ENCODE measurements at regions not wholly inside any gene's neighbourhood (a gene's known extent, or its start where the extent isn't known, plus 50 kb on each side); places are given as distances from the start of the nearest gene placed in this dataset.

DNA sequence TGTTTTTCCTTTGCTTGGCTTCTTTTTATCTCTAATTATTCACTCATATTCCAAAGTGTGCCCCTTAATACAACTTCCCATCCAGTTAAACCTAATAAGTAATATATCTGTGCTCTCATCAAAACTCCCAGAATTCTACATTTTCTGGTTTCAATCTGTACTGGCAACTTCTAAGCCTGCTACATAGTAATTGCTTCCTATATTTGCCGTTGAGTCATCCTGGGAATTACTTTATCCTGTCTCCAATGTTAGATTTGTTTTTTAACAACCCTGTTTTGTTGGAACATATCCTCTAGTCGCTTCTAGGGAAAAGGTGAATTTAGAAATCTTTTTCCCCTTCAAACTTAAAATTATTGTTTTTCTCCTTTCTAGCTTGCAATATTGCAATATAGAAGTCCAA lies 620.5 kb upstream of the PKN2 start:
- no peak for DNase-seq (ENCODE audit: low read depth)

DNA sequence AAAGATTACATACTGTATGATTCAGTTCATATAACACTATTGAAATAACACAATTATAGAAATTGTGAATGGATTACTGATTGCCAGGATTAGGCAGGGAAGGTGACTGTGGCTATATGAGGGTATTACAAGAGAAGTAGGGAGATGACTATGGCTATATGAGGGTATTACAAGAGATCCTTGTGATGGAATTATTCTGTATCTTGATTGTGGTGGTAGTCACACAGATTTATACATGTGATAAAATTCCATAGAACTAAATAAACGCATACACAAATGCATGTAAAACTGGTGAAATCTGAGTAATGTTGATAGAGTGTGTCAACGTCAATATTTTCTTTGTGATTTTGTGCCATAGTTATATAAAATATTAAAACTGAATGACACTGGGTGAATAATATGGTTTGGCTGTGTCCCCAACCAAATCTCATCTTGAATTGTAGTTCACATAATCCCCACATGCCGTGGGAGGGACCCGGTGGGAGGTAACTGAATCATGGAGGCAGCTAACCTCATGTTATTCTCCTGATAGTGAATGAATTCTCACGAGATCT lies 615.6 kb upstream of the PKN2 start:
- DNase-seq (ENCODE audit: low read depth): no peak

DNA sequence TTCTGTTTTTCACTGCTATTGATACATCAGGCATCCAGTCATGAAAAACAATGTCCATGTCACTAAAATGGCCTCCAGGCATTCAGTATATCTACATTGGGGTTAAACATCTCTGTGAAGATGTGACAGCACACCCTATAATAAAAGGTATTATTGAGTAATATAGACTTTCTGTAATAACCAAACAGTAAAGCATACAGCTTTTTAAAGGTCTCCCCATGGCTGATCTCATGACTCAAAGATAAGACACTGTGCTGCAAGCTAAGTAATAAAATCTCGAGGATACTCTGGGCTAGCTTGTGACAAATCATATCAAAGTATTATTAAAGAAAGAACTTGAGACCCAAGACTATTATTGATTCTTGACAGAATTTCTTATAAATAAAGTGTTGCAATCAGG lies 613.1 kb upstream of the PKN2 start:
- no peak for DNase-seq (ENCODE audit: low read depth)

GRCh38 chr1:88074661-88075060 lies 609.4 kb upstream of the PKN2 start:
- no peak for DNase-seq (ENCODE audit: low read depth)

GRCh38 chr1:88075813-88076212 lies 608.3 kb upstream of the PKN2 start:
- no peak for DNase-seq (ENCODE audit: low read depth)

DNA sequence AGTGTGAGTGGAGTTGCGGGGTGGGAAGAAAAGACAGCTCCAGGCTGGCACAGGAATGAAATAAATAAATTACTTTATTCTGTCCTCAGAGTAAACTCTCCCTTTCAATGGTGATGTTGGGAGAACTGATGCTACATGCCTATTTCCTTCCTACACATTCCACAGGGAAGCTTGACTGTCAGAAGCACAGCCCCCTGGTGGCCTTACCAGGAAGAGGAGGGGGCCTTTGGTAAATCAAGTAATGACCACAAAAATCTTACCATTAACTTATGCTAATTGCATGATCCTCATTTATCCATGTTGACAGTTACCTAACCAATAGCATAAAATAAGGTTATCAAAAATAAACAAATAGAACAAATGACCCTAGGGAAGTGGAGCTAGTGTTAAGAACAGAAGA lies 605.0 kb upstream of the PKN2 start:
- no peak for DNase-seq (ENCODE audit: low read depth)

GRCh38 chr1:88080875-88081274 lies 603.2 kb upstream of the PKN2 start:
- no peak for DNase-seq (ENCODE audit: low read depth)

- no peak for DNase-seq (ENCODE audit: low read depth)
Observed at GRCh38 chr1:88088481-88088880, 595.6 kb upstream of the PKN2 start.

- no peak for DNase-seq (ENCODE audit: low read depth)
Observed at GRCh38 chr1:88089961-88090360, 594.1 kb upstream of the PKN2 start.

DNA sequence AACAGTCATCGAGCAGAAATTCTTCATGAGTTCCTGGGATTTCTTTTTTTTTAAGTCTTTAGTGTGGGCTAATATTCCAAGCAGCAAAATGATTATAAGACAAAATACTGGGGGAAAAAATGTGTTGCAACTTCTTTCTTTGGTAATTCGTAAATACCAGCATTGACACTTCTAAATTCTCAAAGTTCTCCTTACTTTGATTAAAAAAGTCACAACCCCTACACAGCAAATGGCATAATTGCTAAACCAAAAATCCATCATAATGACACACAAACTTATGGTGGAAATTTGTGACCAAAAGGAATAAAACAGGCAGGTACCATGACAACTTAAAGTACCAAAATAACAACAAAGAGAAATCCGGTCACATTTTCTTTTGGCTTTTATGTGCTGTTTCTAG lies 585.2 kb upstream of the PKN2 start:
- no peak for DNase-seq (ENCODE audit: low read depth)

DNA sequence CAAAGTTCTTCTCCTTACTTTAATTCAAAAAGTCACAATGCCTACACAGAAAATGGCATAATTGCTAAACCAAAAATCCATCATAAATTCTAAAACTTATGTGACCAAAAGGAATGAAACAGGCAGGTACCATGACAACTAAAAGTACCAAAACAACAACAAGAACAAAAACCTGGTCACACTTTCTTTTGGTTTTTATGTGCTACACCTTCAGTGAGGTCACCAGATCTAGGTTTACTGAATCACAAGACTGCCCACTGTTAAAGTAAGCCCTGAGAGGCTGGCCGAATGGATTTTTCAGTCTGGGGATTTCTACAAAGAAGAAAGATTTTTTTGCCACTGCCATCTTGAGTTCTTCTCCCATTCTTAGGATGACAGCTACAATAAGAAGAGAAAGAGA lies 583.0 kb upstream of the PKN2 start:
- DNase-seq (ENCODE audit: low read depth): no peak

DNA sequence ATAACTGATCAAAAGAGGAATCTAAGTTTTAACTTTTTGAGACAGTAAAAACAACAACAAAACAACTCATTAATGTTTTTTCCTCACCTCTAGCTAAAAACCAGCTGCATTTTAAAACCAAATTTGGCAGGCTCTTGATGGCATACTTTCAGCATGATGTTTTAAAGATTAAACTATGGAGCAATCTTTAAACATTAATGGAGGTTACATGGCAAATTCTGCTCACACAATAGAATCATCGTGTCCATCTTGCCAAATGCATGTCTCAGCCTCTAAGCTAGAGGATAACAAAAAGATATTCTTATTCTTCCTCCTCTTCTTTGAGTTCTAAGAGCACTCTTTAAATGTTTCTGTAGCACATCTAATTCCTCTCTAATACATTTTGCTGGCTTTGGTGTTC lies 579.8 kb upstream of the PKN2 start:
- DNase-seq (ENCODE audit: low read depth): no peak

DNA sequence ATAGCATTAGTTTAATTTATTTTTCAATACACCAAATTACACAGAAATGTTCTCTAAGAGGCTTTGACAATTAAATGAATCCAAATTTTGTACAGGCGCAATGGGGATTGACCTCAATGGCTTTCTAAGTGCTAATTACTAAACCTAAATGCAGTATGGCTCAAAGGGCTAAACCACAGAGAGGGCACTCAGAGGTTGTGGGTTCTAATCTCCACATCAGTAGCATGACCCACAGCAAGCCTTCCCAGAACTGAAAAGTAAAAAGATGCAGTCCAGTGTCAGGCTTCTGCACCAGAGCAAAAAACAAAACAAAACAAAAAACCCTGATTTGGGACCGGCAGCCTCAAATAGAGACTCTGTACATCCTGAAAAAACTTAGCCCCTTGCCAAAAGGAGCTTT lies 579.2 kb upstream of the PKN2 start:
- DNase-seq (ENCODE audit: low read depth): no peak

- DNase-seq (ENCODE audit: low read depth): no peak
Observed at GRCh38 chr1:88111816-88112215, 572.3 kb upstream of the PKN2 start.

DNA sequence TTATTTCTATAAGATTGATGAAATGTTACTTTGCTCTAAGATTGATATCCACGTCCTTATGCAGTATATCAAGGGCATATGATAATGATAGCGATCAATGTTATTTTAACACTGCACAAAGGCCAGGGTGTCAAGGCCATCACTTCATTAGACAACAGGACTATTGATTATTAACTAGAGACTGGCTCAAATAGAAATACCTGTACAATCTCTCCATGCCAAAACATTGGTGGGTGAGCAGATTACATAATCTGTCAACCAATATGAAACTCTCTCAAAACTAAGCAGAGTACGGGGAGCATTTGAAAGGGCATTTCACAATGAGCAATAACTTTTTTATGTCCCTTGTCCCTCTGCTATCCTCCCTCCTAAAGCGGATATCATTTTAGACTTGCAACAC lies 566.5 kb upstream of the PKN2 start:
- no peak for DNase-seq (ENCODE audit: low read depth)

- DNase-seq (ENCODE audit: low read depth): no peak
Observed at GRCh38 chr1:88118176-88118845, 565.8 kb upstream of the PKN2 start.

DNA sequence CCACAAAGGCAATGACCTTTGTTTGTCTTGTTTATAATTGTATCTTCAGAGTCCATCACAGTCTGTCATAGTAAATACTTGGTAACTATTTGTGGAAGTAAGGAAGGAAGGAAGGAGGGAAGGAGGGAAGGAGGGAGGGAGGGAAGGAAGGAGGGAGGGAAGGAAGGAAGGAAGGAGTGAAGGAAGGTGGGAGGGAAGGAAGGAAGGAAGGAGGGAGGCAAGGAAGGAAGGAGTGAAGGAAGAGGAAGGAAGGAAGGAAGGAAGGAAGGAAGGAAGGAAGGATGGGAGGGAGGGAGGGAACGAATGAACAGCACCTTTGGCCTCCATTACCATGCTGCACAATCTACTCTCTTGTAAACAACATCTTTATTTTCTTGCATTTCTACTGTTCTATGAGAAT lies 559.5 kb upstream of the PKN2 start:
- DNase-seq (ENCODE audit: low read depth): no peak

GRCh38 chr1:88126467-88126866 lies 557.6 kb upstream of the PKN2 start:
- no peak for DNase-seq (ENCODE audit: low read depth)

DNA sequence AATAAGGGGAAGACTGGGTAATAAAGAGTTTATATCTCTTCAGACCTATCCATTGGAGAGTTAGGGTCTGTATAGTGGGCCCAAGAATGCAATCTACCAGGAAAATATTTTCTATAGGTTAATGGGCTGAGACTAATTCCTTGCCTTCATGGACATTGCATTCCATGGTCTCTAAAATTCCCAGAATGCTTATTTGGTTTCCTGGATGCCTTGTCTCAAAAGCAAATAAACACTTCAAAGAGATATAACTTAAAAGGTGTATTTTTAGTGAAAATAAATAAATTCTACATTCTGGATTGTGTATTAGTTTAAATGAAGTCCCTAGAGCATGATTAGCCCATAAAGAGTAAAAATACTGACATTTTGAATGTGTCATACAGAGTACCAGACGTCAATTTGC lies 550.1 kb upstream of the PKN2 start:
- DNase-seq (ENCODE audit: low read depth): no peak

GRCh38 chr1:88134983-88135921 lies 548.8 kb upstream of the PKN2 start:
- DNase-seq (ENCODE audit: low read depth): no peak

- DNase-seq (ENCODE audit: low read depth): no peak
Observed at GRCh38 chr1:88139633-88140032, 544.4 kb upstream of the PKN2 start.

DNA sequence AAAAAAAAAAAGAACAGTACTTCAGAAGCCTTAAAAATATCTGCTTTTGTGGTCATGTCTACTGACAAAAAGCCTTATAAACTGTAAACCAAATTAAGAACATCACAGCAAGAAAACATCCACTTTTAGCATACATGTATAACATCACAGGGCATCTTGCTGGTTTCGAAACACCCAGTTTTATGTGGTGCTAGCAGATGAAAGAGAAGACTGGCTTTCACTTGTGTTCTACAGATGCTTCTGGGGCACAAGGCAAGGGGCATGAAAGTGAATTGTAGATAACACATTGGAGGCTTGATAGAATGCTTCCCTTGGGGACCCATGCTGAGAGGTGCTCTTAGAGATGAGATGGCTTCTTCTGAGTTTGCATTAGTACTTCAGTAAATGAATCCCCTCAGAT lies 543.7 kb upstream of the PKN2 start:
- no peak for DNase-seq (ENCODE audit: low read depth)

DNA sequence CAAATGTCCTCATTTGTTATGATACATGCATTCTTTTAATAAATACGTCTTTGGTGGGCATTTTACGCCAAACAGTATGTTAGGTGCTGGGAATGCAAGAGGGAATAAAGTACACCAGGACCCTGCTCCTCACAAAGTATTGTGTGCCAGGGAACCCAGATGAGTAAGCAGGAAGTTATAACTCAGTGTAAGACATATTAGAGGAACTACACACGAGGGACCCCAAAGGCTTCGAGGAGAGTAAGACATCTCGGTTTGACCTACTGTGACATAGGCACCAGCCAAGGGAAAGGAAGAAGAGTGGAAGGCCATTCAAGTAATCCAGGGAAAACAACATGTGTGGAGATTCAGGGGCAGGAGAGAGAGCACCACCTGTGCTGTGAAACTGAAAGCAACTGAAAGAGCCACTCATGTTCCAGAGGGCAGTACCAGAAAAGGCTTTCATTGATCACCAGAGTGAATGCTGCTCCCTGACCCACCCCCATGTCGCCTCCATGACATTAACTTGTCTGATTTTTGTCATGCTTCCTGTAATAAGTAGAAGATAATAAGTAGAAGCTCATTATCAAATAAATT lies 542.5 kb upstream of the PKN2 start:
- no peak for DNase-seq (ENCODE audit: low read depth)

All from activated T-helper 1 cell treated with Interleukin-2 at 50 U/mL for 16 hours (primary cell).